CD4-positive, alpha-beta T cell treated with Interleukin-2 at 100 ng/mL for 4 hours (primary cell): ENCODE measurements at regions not wholly inside any gene's neighbourhood (a gene's known extent, or its start where the extent isn't known, plus 50 kb on each side); places are given as distances from the start of the nearest gene placed in this dataset.

Experiments used
- DNase-seq: peaks from one replicate; pipeline ENCODE4 v3.0.0-alpha.2; 2020; ENCODE audit warnings: low spot score

GRCh38 chr4:15130441-15130840, 128.2 kb downstream of the CPEB2 start:
- no peak for DNase-seq

GRCh38 chr4:15131551-15131950, 129.3 kb downstream of the CPEB2 start:
- no peak for DNase-seq

- no peak for DNase-seq
These were observed 130.5 kb downstream of the CPEB2 start for GRCh38 chr4:15132739-15133138.

DNA sequence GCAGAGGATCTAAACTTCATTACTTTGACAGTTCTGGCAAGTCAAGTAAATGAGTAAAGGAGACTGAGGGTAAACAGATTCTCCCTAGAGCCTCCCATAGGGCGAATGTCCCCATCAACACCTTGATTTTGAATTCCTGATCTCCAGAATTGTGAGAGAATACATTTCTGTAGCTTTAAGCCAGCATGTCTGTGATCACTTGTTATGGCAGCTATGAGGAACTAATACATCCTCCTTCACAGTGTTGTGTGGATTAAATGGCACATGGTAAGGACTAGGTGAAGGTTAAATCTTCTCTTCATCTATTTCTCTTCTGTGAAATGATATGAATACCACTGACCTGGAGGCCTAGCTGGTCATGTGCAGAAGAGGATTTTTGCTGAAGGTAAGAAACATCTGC, 137.3 kb downstream of the CPEB2 start:
- no peak for DNase-seq

DNA sequence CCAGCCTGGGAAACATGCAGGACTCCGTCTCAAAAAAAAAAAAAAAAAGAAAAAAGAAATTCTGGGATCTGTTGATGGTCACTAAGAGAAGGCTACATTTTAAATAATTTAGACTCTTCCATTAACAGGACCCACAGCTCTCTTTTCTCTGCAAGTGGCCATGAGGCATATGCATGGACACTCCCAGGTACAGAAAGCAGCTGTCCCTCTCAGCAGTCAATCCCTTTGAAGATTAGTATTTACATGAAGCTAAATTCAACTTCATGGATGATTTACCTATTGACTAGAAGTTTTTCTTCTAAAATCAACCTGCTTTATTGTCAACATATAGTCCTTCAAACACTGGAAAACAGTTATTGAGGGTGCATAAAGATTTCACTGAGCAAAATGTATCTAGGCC, 139.9 kb downstream of the CPEB2 start:
- DNase-seq, result no peak

- no peak for DNase-seq
These were observed 141.3 kb downstream of the CPEB2 start for GRCh38 chr4:15143551-15143950.

DNA sequence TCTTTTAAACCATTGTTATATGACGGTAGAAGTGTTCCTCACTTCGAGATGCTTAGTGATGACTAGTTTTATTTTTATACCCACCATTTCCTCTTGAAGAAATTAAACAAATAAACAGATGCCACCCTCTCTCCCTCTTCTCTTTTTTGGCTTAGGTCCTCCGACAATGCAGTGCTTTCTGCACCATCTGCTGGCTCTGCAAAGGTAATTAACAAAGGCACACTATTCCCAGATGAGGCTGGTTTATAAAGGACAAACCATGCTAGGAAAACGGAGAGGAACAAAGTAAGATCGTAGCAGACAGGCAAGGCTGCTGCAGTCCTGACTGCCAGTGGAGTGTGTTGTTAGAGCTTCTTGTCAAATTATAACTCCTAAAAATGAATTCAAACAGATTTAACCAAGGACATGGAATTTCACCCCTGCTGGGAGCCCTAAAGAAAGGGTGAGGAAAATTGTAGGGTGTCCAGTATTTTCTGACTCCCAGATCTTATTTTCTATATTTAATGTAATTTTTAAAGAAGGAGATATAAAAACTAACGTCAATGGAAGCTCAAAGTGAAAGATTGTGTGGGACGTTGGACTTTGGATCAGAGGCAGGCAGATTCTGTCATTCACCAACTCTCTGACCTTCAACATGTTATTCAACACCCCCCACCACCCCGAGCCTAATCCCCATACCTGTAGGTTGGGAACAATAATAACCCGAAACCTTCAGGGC, 142.1 kb downstream of the CPEB2 start:
- DNase-seq, result no peak

- DNase-seq, result no peak
These were observed 142.7 kb downstream of the CPEB2 start for GRCh38 chr4:15144967-15145295.

DNA sequence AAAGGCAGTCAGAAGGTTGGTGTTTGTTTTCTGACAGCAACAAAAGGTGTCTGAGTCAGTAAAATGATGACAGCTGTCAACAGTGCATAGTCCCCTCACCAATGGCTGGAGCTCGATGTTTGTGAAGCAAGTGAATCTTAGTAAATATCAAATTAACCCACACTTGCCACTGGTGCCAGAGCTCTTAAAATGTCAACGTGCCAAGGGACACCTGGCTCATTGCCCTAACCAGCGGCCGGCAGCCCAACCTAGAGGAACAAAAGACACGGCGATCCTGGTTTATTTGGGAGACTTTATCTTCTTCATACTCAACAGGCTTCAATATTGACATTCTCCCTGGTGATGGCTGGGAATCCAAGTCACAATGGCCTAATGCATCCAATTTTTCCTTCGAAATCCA, 143.4 kb downstream of the CPEB2 start:
- no peak for DNase-seq

GRCh38 chr4:15147714-15148113, 145.4 kb downstream of the CPEB2 start:
- DNase-seq, result no peak

- no peak for DNase-seq
These were observed 145.9 kb downstream of the CPEB2 start for GRCh38 chr4:15148199-15148598.

DNA sequence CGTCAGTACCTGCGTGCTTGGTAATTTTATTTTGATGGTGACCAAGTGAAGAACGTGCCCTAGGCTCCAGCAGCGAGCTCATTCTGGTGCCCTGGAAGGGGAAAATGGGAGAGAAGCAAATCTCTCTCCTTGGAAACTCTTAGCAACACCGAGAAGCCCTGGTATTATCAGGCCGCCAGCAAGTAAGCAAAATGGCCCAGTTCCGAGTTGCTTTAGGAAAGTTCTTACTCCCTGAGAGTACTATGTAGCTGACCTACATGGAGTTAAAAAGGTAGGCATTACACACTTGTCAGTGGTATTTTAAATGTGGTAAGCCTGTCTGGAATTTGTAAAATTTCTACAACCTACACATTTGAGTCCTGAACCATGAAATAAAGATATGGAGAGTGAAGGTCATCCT, 146.4 kb downstream of the CPEB2 start:
- DNase-seq, result no peak

- no peak for DNase-seq
These were observed 147.1 kb downstream of the CPEB2 start for GRCh38 chr4:15149234-15149838.

GRCh38 chr4:15149839-15150592, 147.7 kb downstream of the CPEB2 start:
- no peak for DNase-seq

- DNase-seq, result no peak
These were observed 148.3 kb downstream of the CPEB2 start for GRCh38 chr4:15150631-15151030.

DNA sequence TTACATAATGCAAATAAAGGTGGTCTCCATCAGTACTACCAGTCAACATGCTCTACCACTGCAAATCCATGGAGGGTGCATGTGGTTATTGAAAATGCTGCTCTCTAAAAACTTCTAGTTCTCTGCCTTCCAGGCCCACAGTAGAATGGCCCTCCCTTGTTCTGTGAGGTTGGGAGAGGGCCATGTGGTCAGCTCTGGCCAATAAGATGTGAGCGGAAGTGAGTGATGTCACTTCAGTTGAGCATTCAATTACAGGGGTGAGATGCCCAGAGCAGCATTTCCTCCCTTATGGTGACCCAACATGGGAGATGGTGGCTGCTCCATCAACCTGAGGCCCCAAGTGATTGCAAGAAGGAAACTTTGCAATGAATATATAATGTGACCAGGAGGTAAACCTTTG, 148.8 kb downstream of the CPEB2 start:
- DNase-seq, result no peak

DNA sequence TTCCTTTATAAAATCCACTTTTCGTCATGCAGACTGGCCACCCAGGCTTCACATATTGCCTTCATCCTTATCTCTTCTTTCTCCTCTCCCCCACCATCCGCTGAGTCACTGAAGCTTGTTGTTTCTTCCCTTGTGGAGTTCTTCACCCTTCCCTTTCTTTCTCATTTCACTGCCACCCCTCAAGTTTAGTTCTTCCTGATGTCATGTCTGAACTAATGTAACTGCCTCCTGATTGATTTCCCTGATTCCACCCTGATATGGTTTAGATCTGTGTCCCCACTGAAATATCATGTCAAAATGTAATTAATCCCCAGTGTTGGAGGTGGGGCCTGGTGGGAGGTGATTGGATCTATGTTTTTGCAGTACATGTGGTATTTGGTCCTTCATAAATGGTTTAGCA, 151.4 kb downstream of the CPEB2 start:
- DNase-seq, result no peak

DNA sequence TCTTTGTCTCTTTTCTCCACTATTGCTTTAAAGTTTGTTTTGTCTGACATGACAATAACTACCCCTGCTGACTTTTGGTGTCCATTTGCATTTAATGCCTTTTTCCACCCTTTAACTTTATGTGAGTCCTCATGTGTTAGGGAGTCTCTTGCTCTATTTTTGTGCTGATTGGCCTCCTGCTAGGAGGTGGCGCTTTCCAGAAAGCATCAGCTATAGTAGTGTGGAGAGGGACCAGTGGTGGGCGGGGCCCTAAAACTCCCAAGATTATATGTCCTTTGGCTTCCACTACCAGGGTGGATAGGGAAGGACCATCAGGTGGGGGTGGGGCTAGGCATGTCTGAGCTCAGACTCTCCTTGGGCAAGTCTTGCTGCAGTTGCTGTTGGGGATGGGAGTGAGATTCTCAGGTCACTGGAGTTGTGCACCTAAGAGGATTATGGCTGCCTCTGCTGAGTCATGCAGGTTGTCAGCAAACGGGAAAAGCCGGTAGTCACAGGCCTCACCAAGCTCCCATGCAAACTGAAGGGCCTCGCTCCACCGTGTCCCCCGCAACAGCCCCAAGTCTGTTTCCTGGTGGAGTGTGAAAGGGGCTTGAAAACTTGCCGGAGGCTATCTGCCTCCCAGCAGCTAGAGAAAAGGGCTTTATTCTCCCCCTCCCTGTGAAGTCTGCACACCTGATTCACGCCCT, 156.3 kb downstream of the CPEB2 start:
- DNase-seq, result no peak

DNA sequence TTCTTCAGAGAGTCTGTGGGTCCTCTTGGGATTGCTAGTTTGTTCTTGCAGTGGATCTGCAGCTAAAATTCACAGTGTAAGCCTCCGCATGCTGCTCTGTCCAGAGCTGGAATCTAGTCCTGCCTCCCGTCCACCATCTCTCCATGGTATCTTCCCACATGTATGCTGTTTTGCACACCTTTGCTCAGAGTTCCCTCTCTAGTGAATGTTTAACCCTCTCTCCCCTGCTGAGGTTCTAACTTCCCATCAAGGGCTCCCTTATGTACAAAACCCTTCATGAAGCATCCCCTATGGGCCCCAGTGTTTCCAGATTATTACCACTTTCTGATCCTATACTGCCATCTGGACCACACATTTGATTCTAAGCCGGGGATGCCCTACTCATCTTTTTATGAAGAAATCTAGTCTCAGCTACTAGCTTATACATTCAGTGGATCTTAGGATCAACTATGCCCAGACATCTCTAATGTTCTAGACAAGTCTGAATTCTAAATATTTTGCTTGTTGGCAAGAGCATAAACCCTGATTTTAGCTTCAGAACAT, 157.3 kb downstream of the CPEB2 start:
- DNase-seq, result no peak

DNA sequence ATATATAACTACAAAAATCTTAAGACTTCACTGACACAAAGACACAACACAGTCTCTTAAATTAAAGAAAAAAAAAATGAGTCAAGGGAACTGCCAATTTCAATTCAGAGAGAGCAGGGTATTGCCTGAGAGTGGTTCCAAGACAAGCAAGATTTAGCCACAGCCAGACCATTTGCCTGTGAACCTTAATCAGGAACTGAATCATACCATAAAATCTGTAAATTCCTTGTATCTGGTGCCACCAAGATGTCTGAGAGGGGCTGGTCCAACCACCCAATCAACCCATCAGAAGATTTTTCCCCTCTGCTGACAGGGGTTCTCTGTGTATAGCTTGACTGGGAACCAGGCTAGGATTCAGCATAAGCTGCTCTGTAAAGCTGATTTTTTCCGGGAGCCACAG, 159.2 kb downstream of the CPEB2 start:
- DNase-seq, result no peak

DNA sequence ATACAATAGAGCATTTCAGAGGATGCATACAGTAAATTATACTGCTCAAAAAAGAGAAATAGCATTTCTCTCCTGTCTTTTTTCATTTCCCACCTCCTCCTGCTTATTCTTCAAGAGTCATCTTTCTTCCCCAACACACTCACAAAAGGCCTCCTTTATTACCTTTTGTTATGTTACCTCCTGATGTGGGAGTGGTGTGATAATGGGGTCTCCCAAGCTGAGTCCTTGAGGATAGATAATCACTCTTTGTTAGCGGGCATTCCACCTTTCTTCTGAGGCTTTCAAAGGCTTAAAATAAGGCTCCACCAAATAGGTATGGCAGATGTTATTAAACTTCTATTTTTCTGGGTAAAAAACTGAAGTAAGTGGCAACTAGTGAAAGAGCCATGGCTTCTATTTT, 159.8 kb downstream of the CPEB2 start:
- DNase-seq, result no peak

GRCh38 chr4:15162465-15163283, 160.4 kb downstream of the CPEB2 start:
- DNase-seq, result no peak
